HL-60 (cell line): ENCODE measurements at regions not wholly inside any gene's neighbourhood (a gene's known extent, or its start where the extent isn't known, plus 50 kb on each side); places are given as distances from the start of the nearest gene placed in this dataset.

ENCODE experiments used
- GABPA ChIP-seq: IDR thresholded peaks from 2 replicates; pipeline ENCODE4 v1.6.1; 2012; ENCODE audit warnings: low read depth
- POLR2AphosphoS5 ChIP-seq: IDR thresholded peaks from 2 replicates; pipeline ENCODE4 v1.6.1; 2012; ENCODE audit warnings: low read depth
- TF ChIP-seq, protein P1 (sequence below): IDR thresholded peaks from one replicate; pipeline ENCODE4 v1.5.1; 2011; ENCODE audit warnings: low read length, control low read depth, inconsistent platforms; ENCODE audit not compliant: insufficient read depth

DNA sequence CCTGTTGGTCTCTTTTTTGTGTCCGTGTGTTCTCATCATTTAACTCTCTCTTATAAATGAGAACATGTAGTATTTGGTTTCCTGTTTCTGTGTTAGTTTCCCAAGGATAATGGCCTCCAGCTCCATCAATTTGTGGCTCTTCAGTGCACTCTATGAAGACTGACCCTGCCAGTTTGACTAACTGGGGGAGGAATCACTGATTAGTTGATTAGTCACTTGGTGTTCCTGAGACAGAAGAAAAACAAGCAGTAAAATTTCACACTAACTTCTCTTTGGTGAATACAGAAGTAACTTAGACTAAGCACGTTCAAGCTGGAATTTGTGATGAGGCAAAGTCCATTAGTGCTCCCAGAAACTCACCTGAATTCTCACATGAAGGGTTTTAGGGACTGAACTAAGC is 495.8 kb upstream of the RORB start:
- TF ChIP-seq, protein P1, sequence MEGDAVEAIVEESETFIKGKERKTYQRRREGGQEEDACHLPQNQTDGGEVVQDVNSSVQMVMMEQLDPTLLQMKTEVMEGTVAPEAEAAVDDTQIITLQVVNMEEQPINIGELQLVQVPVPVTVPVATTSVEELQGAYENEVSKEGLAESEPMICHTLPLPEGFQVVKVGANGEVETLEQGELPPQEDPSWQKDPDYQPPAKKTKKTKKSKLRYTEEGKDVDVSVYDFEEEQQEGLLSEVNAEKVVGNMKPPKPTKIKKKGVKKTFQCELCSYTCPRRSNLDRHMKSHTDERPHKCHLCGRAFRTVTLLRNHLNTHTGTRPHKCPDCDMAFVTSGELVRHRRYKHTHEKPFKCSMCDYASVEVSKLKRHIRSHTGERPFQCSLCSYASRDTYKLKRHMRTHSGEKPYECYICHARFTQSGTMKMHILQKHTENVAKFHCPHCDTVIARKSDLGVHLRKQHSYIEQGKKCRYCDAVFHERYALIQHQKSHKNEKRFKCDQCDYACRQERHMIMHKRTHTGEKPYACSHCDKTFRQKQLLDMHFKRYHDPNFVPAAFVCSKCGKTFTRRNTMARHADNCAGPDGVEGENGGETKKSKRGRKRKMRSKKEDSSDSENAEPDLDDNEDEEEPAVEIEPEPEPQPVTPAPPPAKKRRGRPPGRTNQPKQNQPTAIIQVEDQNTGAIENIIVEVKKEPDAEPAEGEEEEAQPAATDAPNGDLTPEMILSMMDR = no peak
- no peak for TF ChIP-seq POLR2AphosphoS5
- no peak for TF ChIP-seq GABPA
